OCI-LY7 (cell line): ENCODE measurements at regions not wholly inside any gene's neighbourhood (a gene's known extent, or its start where the extent isn't known, plus 50 kb on each side); places are given as distances from the start of the nearest gene placed in this dataset.

Experiments
- BruUV-seq: library from RNA; stranded (reverse); fragments of 400-500 nt; replicated peaks from 2 replicates; lab custom pipeline; 2021; lab: Mats Ljungman, UMichigan
- CTCF ChIA-PET: fragments of 300-600 bp; sonication (Branson Sonifier 250); formaldehyde crosslinking; loops from one replicate; lab custom pipeline; 2022; ENCODE audit warnings: antibody characterized with exemption; ENCODE audit not compliant: unreplicated experiment; lab: Charles Lee
- POLR2A ChIA-PET: fragments of 300-600 bp; sonication (Branson Sonifier 250); formaldehyde crosslinking; loops from one replicate; lab custom pipeline; 2022; ENCODE audit warnings: antibody characterized with exemption; lab: Charles Lee
- DNase-seq: peaks from one replicate; pipeline ENCODE4 v3.0.0-alpha.2; 2015; ENCODE audit warnings: low spot score
- H2AFZ ChIP-seq: fragments of 200-600 bp; sonication (generic), shearing (Covaris generic); 2 replicates; pipeline ENCODE4 v1.6.1; 2014; ENCODE audit warnings: mild to moderate bottlenecking, antibody characterized with exemption, low read length, moderate library complexity
- H3K27ac ChIP-seq: fragments of 200-600 bp; sonication (generic); 2 replicates; pipeline ENCODE4 v1.5.1; 2014; ENCODE audit warnings: mixed run types, low read depth, mild to moderate bottlenecking, moderate library complexity, low read length, inconsistent platforms; ENCODE audit not compliant: poor library complexity, severe bottlenecking
- H3K36me3 ChIP-seq: fragments of 200-600 bp; sonication (generic); 2 replicates; pipeline ENCODE4 v1.6.1; 2014; ENCODE audit warnings: mild to moderate bottlenecking, antibody characterized with exemption, low read length, moderate library complexity, mixed read lengths; ENCODE audit not compliant: insufficient read depth
- H3K4me1 ChIP-seq: fragments of 200-600 bp; sonication (generic); 2 replicates; pipeline ENCODE4 v1.5.1; 2014; ENCODE audit warnings: mild to moderate bottlenecking, low read length; ENCODE audit not compliant: insufficient read depth, poor library complexity, severe bottlenecking
- H3K4me2 ChIP-seq: fragments of 200-600 bp; sonication (generic); 2 replicates; pipeline ENCODE4 v1.6.1; 2014; ENCODE audit warnings: mild to moderate bottlenecking, low read length
- H3K4me3 ChIP-seq: fragments of 200-600 bp; sonication (generic); 2 replicates; pipeline ENCODE4 v1.5.1; 2014; ENCODE audit warnings: mild to moderate bottlenecking, low read depth, low read length; ENCODE audit not compliant: poor library complexity, severe bottlenecking
- H3K79me2 ChIP-seq: fragments of 200-600 bp; sonication (generic); 2 replicates; pipeline ENCODE4 v1.6.1; 2016; ENCODE audit warnings: low read depth, mild to moderate bottlenecking, low read length, moderate library complexity, mixed read lengths; ENCODE audit not compliant: insufficient read depth
- H3K9me2 ChIP-seq: fragments of 200-600 bp; sonication (generic); 2 replicates; pipeline ENCODE4 v1.6.1; 2016; ENCODE audit warnings: mild to moderate bottlenecking, low read length, mixed read lengths; ENCODE audit not compliant: insufficient read depth
- H3K9me3 ChIP-seq: fragments of 200-600 bp; sonication (generic); 2 replicates; pipeline ENCODE4 v1.6.1; 2014; ENCODE audit warnings: mild to moderate bottlenecking, mixed run types, low read length, mixed read lengths
- H4K20me1 ChIP-seq: fragments of 200-600 bp; sonication (generic); 2 replicates; pipeline ENCODE4 v1.6.1; 2014; ENCODE audit warnings: mild to moderate bottlenecking, antibody characterized with exemption, low read length, moderate library complexity, mixed read lengths; ENCODE audit not compliant: insufficient read depth
- CTCF ChIP-seq: fragments of 200-600 bp; sonication (generic); conservative IDR thresholded peaks from 2 replicates; pipeline ENCODE4 v1.5.1; 2014; ENCODE audit warnings: mild to moderate bottlenecking, antibody characterized with exemption, low read length, moderate library complexity, mixed read lengths
- EZH2phosphoT487 ChIP-seq: fragments of 200-600 bp; sonication (generic); IDR thresholded peaks from 2 replicates; pipeline ENCODE4 v1.6.1; 2018; ENCODE audit warnings: low read depth, borderline replicate concordance, mild to moderate bottlenecking, mixed run types, antibody characterized with exemption, low read length, moderate library complexity, mixed read lengths
- intact Hi-C: fragments of 100-400 bp; cut with micrococcal nuclease; formaldehyde crosslinking; loops from one replicate; pipeline ENCODE4 v1.10.0; 2022; ENCODE audit not compliant: unreplicated experiment

- no peak overlapping the region for H3K27ac ChIP-seq
- H3K9me2 ChIP-seq: no peaks in the 10 kb centered on the region
- intact Hi-C loops: no loop called here
- no peak for DNase-seq
- H3K4me2 ChIP-seq: no peak overlapping the region
- BruUV-seq: no TSS peak
- H3K4me3 ChIP-seq: no peak overlapping the region
- no peak overlapping the region for H2AFZ ChIP-seq
- POLR2A ChIA-PET: interaction anchor here (0.7 kb wide), 1 partner anchor 590 kb away, joined by 4 read pairs; no protein-coding TSS in a partner anchor
- TF ChIP-seq EZH2phosphoT487 (no peak), CTCF (no peak)
- H4K20me1 ChIP-seq: no peaks in the 10 kb centered on the region
- H3K36me3 ChIP-seq: no peaks in the 10 kb centered on the region
- no peaks in the 10 kb centered on the region for H3K79me2 ChIP-seq
- no peaks in the 10 kb centered on the region for H3K9me3 ChIP-seq
- CTCF ChIA-PET: no interaction called here
- no peaks in the 10 kb centered on the region for H3K4me1 ChIP-seq
These were observed 362.6 kb downstream of the SHQ1 start for GRCh38 chr3:72485641-72486040.

- Histone ChIP-seq H3K79me2 (no peaks in the 10 kb centered on the region), H4K20me1 (no peaks in the 10 kb centered on the region), H3K4me1 (no peaks in the 10 kb centered on the region), H3K27ac (no peak overlapping the region), H3K9me2 (no peaks in the 10 kb centered on the region), H3K36me3 (no peaks in the 10 kb centered on the region), H3K4me2 (no peak overlapping the region), H3K4me3 (no peak overlapping the region), H3K9me3 (no peaks in the 10 kb centered on the region), H2AFZ (no peak overlapping the region)
- CTCF ChIA-PET: interaction anchor here (0.6 kb wide), 1 partner anchor 42 kb away, joined by 4 read pairs; no protein-coding TSS in a partner anchor
- no TSS peak for BruUV-seq
- DNase-seq: no peak
- TF ChIP-seq CTCF: no peak
- TF ChIP-seq EZH2phosphoT487: no peak
- POLR2A ChIA-PET: interaction anchor here (0.6 to 0.7 kb wide), 5 partner anchors 12 to 405 kb away, joined by 3 to 4 read pairs (median 3); no protein-coding TSS in a partner anchor
- intact Hi-C loops: no loop called here
These were observed 364.6 kb downstream of the SHQ1 start for GRCh38 chr3:72483554-72484104.

GRCh38 chr3:72482589-72483321 is 365.5 kb downstream of the SHQ1 start:
- H3K4me1 ChIP-seq: no peaks in the 10 kb centered on the region
- H3K4me2 ChIP-seq: no peak overlapping the region
- no TSS peak for BruUV-seq
- no peaks in the 10 kb centered on the region for H3K9me3 ChIP-seq
- intact Hi-C loops: no loop called here
- H3K79me2 ChIP-seq: no peaks in the 10 kb centered on the region
- no peaks in the 10 kb centered on the region for H3K9me2 ChIP-seq
- no peaks in the 10 kb centered on the region for H3K36me3 ChIP-seq
- no peak overlapping the region for H2AFZ ChIP-seq
- TF ChIP-seq CTCF: no peak
- no peak for DNase-seq
- no peaks in the 10 kb centered on the region for H4K20me1 ChIP-seq
- ChIA-PET POLR2A (interaction anchor here (0.6 kb wide), 1 partner anchor 404 kb away, joined by 4 read pairs; no protein-coding TSS in a partner anchor), CTCF (interaction anchor here (0.6 kb wide), 1 partner anchor 43 kb away, joined by 4 read pairs; no protein-coding TSS in a partner anchor)
- H3K4me3 ChIP-seq: no peak overlapping the region
- H3K27ac ChIP-seq: no peak overlapping the region
